ENCODE measurements at regions not wholly inside any gene's neighbourhood (a gene's known extent, or its start where the extent isn't known, plus 50 kb on each side); places are given as distances from the start of the nearest gene placed in this dataset.

- DNase-seq (ENCODE audit: low read depth) = no peak
- TF ChIP-seq, protein P1, sequence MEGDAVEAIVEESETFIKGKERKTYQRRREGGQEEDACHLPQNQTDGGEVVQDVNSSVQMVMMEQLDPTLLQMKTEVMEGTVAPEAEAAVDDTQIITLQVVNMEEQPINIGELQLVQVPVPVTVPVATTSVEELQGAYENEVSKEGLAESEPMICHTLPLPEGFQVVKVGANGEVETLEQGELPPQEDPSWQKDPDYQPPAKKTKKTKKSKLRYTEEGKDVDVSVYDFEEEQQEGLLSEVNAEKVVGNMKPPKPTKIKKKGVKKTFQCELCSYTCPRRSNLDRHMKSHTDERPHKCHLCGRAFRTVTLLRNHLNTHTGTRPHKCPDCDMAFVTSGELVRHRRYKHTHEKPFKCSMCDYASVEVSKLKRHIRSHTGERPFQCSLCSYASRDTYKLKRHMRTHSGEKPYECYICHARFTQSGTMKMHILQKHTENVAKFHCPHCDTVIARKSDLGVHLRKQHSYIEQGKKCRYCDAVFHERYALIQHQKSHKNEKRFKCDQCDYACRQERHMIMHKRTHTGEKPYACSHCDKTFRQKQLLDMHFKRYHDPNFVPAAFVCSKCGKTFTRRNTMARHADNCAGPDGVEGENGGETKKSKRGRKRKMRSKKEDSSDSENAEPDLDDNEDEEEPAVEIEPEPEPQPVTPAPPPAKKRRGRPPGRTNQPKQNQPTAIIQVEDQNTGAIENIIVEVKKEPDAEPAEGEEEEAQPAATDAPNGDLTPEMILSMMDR (conservative IDR thresholded peaks at IDR 0.05; ENCODE audit: low read depth, low read length) = no peak
- H3K4me3 ChIP-seq (ENCODE audit: low read depth, low read length) = no peak overlapping the region
Measured at GRCh38 chr1:88286716-88287115, 397.4 kb upstream of the PKN2 start.

DNA sequence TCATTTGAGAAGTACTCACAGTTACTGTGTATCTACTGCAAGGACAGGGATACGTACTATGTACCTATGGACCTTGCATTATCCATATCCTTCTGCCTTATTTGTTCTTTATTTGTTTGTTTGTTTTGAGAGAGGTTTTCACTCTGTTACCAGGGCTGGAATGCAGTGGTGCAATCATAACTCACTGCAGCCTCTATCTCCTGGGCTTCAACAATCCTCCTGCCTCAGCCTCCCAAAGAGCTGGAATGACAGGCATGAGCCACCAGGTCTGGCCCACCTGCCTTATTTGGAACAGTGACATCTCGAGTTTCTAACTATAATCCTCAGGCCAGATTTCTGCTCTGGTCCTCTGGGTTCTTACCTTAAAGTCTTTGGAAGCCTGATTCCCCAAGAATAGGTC is 395.5 kb upstream of the PKN2 start:
- TF ChIP-seq, protein P1 (conservative IDR thresholded peaks at IDR 0.05; ENCODE audit: low read depth, low read length) = no peak
- no peak for DNase-seq (ENCODE audit: low read depth)

GRCh38 chr1:88289401-88290102 is 394.5 kb upstream of the PKN2 start:
- TF ChIP-seq, protein P1 (conservative IDR thresholded peaks at IDR 0.05; ENCODE audit: low read depth, low read length) = no peak
- DNase-seq (ENCODE audit: low read depth) = no peak
- H3K4me3 ChIP-seq (ENCODE audit: low read depth, low read length) = no peak overlapping the region

More for the DNA sequence above, 395.5 kb upstream of the PKN2 start:
- H3K4me3 ChIP-seq (ENCODE audit: low read depth, low read length) = no peak overlapping the region

DNA sequence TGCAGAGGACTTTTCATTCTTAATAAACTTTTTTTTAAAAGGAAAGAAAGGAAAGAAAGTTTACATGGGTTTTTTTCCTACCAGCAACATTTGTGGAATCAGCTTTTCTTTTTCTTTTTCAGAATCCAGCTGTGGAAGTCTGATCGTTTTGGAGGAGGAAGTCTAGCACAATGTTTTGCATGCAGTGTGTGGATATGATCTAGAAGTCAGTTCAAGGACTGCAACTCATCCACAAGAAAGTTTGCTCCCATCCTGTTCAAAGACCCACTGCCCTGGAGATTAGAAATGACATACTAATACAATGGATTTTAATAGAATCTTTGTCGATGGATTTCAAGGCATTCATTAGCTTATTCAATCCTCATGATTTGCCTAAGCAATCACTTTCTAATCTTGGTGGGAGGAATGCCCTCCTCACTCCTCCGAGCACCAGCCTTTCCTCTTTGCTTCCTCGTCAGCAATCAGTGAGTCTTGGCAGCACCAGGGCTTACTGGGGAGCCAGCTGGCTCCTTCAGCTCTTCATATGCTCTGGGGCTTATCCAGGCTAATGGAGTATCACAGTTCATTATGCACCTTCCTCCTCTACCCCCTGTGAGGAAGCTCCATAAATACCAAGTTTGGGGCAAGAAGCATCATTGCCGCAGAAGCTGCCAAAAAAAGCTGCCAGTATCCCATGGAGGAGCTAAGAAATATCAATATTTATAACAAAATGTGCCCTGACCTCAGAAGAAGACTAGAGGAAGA is 392.3 kb upstream of the PKN2 start:
- H3K4me3 ChIP-seq (ENCODE audit: low read depth, low read length) = no peak overlapping the region
- DNase-seq (ENCODE audit: low read depth) = no peak
- TF ChIP-seq, protein P1 (conservative IDR thresholded peaks at IDR 0.05; ENCODE audit: low read depth, low read length) = no peak

DNA sequence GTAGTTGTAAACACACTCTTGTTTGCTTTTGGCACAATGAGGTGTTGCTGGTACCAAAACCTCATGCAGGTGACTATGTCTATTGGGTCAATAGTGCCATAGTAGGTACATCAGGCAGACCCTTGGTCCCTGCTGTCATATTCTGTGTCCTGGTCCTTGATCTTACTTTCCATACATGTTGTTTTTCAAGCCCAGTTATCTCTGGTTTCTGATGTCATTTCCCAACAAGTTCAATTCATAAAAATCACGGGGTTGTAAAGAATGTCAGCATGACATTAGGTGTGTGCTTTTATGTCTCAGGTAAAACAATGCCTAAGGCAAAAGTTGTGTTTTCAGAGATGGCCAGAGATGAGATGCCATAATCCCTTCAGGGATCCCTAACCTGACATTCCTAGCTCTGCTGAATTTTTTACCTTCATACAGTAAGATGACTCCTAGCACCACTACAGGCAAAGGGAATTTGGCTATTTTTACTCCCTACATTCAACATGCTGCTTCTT is 390.3 kb upstream of the PKN2 start:
- no peak for DNase-seq (ENCODE audit: low read depth)
- TF ChIP-seq, protein P1 (conservative IDR thresholded peaks at IDR 0.05; ENCODE audit: low read depth, low read length) = no peak

GRCh38 chr1:88296227-88296626 is 387.8 kb upstream of the PKN2 start:
- no peak overlapping the region for H3K4me3 ChIP-seq (ENCODE audit: low read depth, low read length)
- TF ChIP-seq, protein P1 (conservative IDR thresholded peaks at IDR 0.05; ENCODE audit: low read depth, low read length) = no peak
- no peak for DNase-seq (ENCODE audit: low read depth)

More for the DNA sequence above, 390.3 kb upstream of the PKN2 start:
- H3K4me3 ChIP-seq (ENCODE audit: low read depth, low read length) = no peak overlapping the region
